Endothelial cell of umbilical vein (primary cell): ENCODE measurements at regions not wholly inside any gene's neighbourhood (a gene's known extent, or its start where the extent isn't known, plus 50 kb on each side); places are given as distances from the start of the nearest gene placed in this dataset.

Experiments
- BruUV-seq: library from RNA; stranded (reverse); fragments of 400-500 nt; replicated peaks from 2 replicates; lab custom pipeline; 2021; lab: Mats Ljungman, UMichigan
- CTCF ChIA-PET: fragments of 300-600, 350-600 bp; sonication (Branson Sonifier 250); formaldehyde crosslinking; loops from one replicate; lab custom pipeline; 2021; ENCODE audit warnings: antibody characterized with exemption, inconsistent platforms; lab: Charles Lee
- POLR2A ChIA-PET: fragments of 300-600, 350-600 bp; sonication (Branson Sonifier 250); formaldehyde crosslinking; loops from one replicate; lab custom pipeline; 2021; ENCODE audit warnings: antibody characterized with exemption, inconsistent platforms; lab: Charles Lee
- DNase-seq: peaks from one replicate; pipeline ENCODE4 v3.0.0-alpha.2; 2011; ENCODE audit warnings: low read depth, low spot score
- FAIRE-seq: peaks from 2 replicates; lab custom pipeline; 2011; peaks lifted over from hg19 to GRCh38; lab: Jason Lieb, UNC
- H2AFZ ChIP-seq: 2 replicates; pipeline ENCODE4 v1.6.0; 2012; ENCODE audit warnings: low read depth, low read length, control low read depth, inconsistent platforms
- H3K27ac ChIP-seq: 2 replicates; pipeline ENCODE4 v1.5.1; 2011; ENCODE audit warnings: low read depth, mild to moderate bottlenecking, control low read depth, low read length, moderate library complexity; ENCODE audit not compliant: insufficient read depth
- H3K27me3 ChIP-seq, 2 experiments: 2 replicates each; pipeline versions ENCODE4 v1.6.0 to v1.6.1; 2011; ENCODE audit warnings: low read length in 2 of 2, mixed read lengths in 1 of 2; ENCODE audit not compliant: control insufficient read depth in 2 of 2, insufficient read depth in 2 of 2
- H3K36me3 ChIP-seq, 2 experiments: 2 replicates in 1 of 2; 3 replicates in 1 of 2; pipeline ENCODE4 v1.5.1; 2011; ENCODE audit warnings: low read length in 2 of 2, mild to moderate bottlenecking in 1 of 2, moderate library complexity in 1 of 2; ENCODE audit not compliant: control insufficient read depth in 2 of 2, insufficient read depth in 2 of 2; ENCODE audit errors: extremely low read depth in 1 of 2
- H3K4me1 ChIP-seq: 3 replicates; pipeline ENCODE4 v1.5.1; 2011; ENCODE audit warnings: mild to moderate bottlenecking, low read length; ENCODE audit not compliant: control insufficient read depth, insufficient read depth; ENCODE audit errors: extremely low read depth
- H3K4me2 ChIP-seq: 2 replicates; pipeline ENCODE4 v1.6.1; 2011; ENCODE audit warnings: low read length, control low read depth, mixed read lengths; ENCODE audit not compliant: insufficient read depth
- H3K4me3 ChIP-seq, 3 experiments: fragments of 200-600 bp in 1 of 3; sonication (generic), shearing (Covaris generic) in 1 of 3; replicated peaks in 1 of 3; 2 replicates each; pipeline ENCODE4 v1.5.1; 2011 to 2016; ENCODE audit warnings: control low read depth in 3 of 3, low read length in 3 of 3, mild to moderate bottlenecking in 2 of 3, inconsistent platforms in 1 of 3, low read depth in 1 of 3, moderate library complexity in 1 of 3; ENCODE audit not compliant: insufficient read depth in 1 of 3
- H3K79me2 ChIP-seq: 2 replicates; pipeline ENCODE4 v1.6.0; 2012; ENCODE audit warnings: low read length, inconsistent platforms; ENCODE audit not compliant: control insufficient read depth, insufficient read depth
- H3K9ac ChIP-seq: replicated peaks from 2 replicates; pipeline ENCODE3; 2011; ENCODE audit warnings: low read length, control low read depth; ENCODE audit not compliant: insufficient read depth; ENCODE audit errors: extremely low read depth
- H3K9me1 ChIP-seq: replicated peaks from 3 replicates; pipeline ENCODE4 v1.6.0; 2011; ENCODE audit warnings: mild to moderate bottlenecking, low read length; ENCODE audit not compliant: control insufficient read depth, insufficient read depth; ENCODE audit errors: extremely low read depth
- H3K9me3 ChIP-seq: replicated peaks from 2 replicates; pipeline ENCODE4 v1.5.1; 2012; ENCODE audit warnings: low read length, inconsistent platforms; ENCODE audit not compliant: control insufficient read depth, insufficient read depth
- H4K20me1 ChIP-seq: replicated peaks from 2 replicates; pipeline ENCODE3; 2011; ENCODE audit warnings: mild to moderate bottlenecking, low read length; ENCODE audit not compliant: control insufficient read depth, insufficient read depth; ENCODE audit errors: extremely low read depth
- EZH2 ChIP-seq: IDR thresholded peaks from 2 replicates; pipeline ENCODE4 v1.6.1; 2012; ENCODE audit warnings: borderline replicate concordance, low read depth, mild to moderate bottlenecking, moderate library complexity, low read length, inconsistent platforms; ENCODE audit not compliant: severe bottlenecking
- FOS ChIP-seq: IDR thresholded peaks from 2 replicates; pipeline ENCODE4 v1.6.1; 2011; ENCODE audit warnings: mild to moderate bottlenecking, low read length, moderate library complexity, borderline replicate concordance; ENCODE audit not compliant: insufficient read depth
- GATA2 ChIP-seq: IDR thresholded peaks from 2 replicates; pipeline ENCODE4 v1.7.0; 2011; ENCODE audit warnings: low read depth, mild to moderate bottlenecking, moderate library complexity, mixed read lengths, low read length; ENCODE audit not compliant: insufficient read length, insufficient read depth
- MAX ChIP-seq: IDR thresholded peaks from 2 replicates; pipeline ENCODE4 v1.6.1; 2011; ENCODE audit not compliant: insufficient read depth, insufficient read length
- POLR2A ChIP-seq: IDR thresholded peaks from 2 replicates; pipeline ENCODE4 v1.6.1; 2012; ENCODE audit warnings: low read depth, mild to moderate bottlenecking, control low read depth, low read length
- POLR2AphosphoS5 ChIP-seq: IDR thresholded peaks from 2 replicates; pipeline ENCODE4 v1.6.1; 2012; ENCODE audit warnings: low read depth, mild to moderate bottlenecking, control low read depth, low read length, moderate library complexity; ENCODE audit not compliant: insufficient read depth
- dilution Hi-C: fragments of 300-500 bp; cut with MboI; formaldehyde crosslinking; loops from one replicate; pipeline ENCODE4 v1.15.0; 2019; ENCODE audit warnings: low sequenced_read_pairs; ENCODE audit not compliant: extremely low pct_ligation_motif_present
- intact Hi-C: fragments of 100-400 bp; cut with micrococcal nuclease; formaldehyde crosslinking; loops from one replicate; pipeline ENCODE4 v1.10.0; 2022

DNA sequence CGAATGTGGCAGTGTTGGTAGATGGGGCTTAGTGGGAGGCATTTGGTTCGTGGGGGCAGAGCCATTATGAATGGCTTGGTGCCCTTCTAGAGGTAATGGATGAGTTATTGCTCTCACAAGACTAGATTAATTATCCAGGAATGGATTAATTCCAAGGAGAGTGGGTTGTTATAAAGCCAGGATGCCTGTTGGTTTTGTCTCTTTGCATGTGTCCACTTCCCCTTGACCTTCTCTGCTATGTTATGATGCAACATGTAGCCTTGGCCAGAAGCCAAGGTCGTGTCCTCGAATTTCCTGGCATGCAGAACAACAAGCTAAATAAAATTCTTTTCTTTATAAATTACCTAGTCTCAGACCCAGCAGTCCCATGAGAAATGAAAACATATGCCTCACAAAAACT lies 111.2 kb upstream of the PLS3 start:
- no peaks in the 10 kb centered on the region for H3K9me3 ChIP-seq
- no peaks in the 10 kb centered on the region for H3K9me1 ChIP-seq
- peak; percentile 74 for FAIRE-seq
- TF ChIP-seq EZH2 (no peak), MAX (no peak), POLR2AphosphoS5 (peak; percentile 39), FOS (no peak), GATA2 (no peak)
- intact Hi-C loops: no loop called here
- CTCF ChIA-PET: no interaction called here
- dilution Hi-C loops: no loop called here
- no peak overlapping the region for H3K27ac ChIP-seq
- peaks cover 5% of the 10 kb centered on the region for H3K4me1 ChIP-seq
- H4K20me1 ChIP-seq: no peaks in the 10 kb centered on the region
- no TSS peak for BruUV-seq
- no peak overlapping the region for H3K4me3 ChIP-seq
- peak; percentile 85 for DNase-seq
- POLR2A ChIA-PET: no interaction called here
- H3K36me3 ChIP-seq: no peaks in the 10 kb centered on the region
- H2AFZ ChIP-seq: no peak overlapping the region
- no peaks in the 10 kb centered on the region for H3K79me2 ChIP-seq
- no peaks in the 10 kb centered on the region for H3K27me3 ChIP-seq
- peak overlapping the region; percentile 17 for H3K4me2 ChIP-seq
- H3K9ac ChIP-seq: no peak overlapping the region

- Histone ChIP-seq H4K20me1 (no peaks in the 10 kb centered on the region), H3K4me1 (peaks cover 5% of the 10 kb centered on the region), H3K9me1 (no peaks in the 10 kb centered on the region), H3K79me2 (no peaks in the 10 kb centered on the region), H3K36me3 (no peaks in the 10 kb centered on the region), H3K27ac (no peak overlapping the region), H3K27me3 (no peaks in the 10 kb centered on the region), H2AFZ (no peak overlapping the region), H3K9me3 (no peaks in the 10 kb centered on the region), H3K4me2 (no peak overlapping the region), H3K9ac (no peak overlapping the region), H3K4me3 (no peak overlapping the region)
- TF ChIP-seq FOS: peak; percentile 4
- no peak for TF ChIP-seq POLR2A
- FAIRE-seq (no peak), DNase-seq (peak; percentile 35)
- BruUV-seq: no TSS peak
- intact Hi-C loops (loop anchor here (1.0 kb wide), 1 partner anchor 107 kb away; no protein-coding TSS in a partner anchor), dilution Hi-C loops (no loop called here)
- CTCF ChIA-PET: no interaction called here
- POLR2A ChIA-PET: no interaction called here
Measured at GRCh38 chrX:115452251-115452650, 108.7 kb upstream of the PLS3 start.
